SK-N-SH (cell line): ENCODE measurements at regions not wholly inside any gene's neighbourhood (a gene's known extent, or its start where the extent isn't known, plus 50 kb on each side); places are given as distances from the start of the nearest gene placed in this dataset.

ENCODE experiments used
- CTCF ChIA-PET: fragments of 300-600, 350-600 bp; formaldehyde crosslinking; extraction: SDS; loops from one replicate; lab custom pipeline; 2021; lab: Yijun Ruan, JAX
- POLR2A ChIA-PET: fragments of 350-600 bp; sonication (Branson Sonifier 250); formaldehyde crosslinking; extraction: SDS; loops from one replicate; lab custom pipeline; 2020; ENCODE audit warnings: antibody characterized with exemption, inconsistent platforms; lab: Yijun Ruan, JAX
- DNase-seq: peaks from one replicate; pipeline ENCODE4 v3.0.0; 2012
- H2AFZ ChIP-seq: fragments of 200-600 bp; sonication (generic); 2 replicates; pipeline ENCODE4 v1.8.1; 2016; ENCODE audit warnings: antibody characterized with exemption, mild to moderate bottlenecking, low read depth
- H3F3A ChIP-seq: fragments of 200-600 bp; sonication (generic); replicated peaks from 2 replicates; pipeline ENCODE3; 2016; ENCODE audit warnings: antibody characterized with exemption, mild to moderate bottlenecking; ENCODE audit not compliant: insufficient read depth
- H3K27ac ChIP-seq, 2 experiments: fragments of 200-500 bp in 1 of 2; fragments of 200-600 bp in 1 of 2; sonication (Bioruptor generic) in 1 of 2; sonication (generic), shearing (Covaris generic) in 1 of 2; 2 replicates each; pipeline versions ENCODE4 v1.5.1 to v1.6.1; 2014 to 2016; ENCODE audit warnings: low read depth in 2 of 2, inconsistent platforms in 1 of 2, low read length in 1 of 2, mild to moderate bottlenecking in 1 of 2, mixed read lengths in 1 of 2
- H3K27me3 ChIP-seq: fragments of 200-600 bp; sonication (generic), shearing (Covaris generic); 2 replicates; pipeline ENCODE4 v1.6.1; 2016; ENCODE audit warnings: mixed run types; ENCODE audit not compliant: insufficient read depth
- H3K36me3 ChIP-seq, 2 experiments: fragments of 200-500 bp in 1 of 2; fragments of 200-600 bp in 1 of 2; sonication (Bioruptor generic) in 1 of 2; sonication (generic) in 1 of 2; replicated peaks in 1 of 2; 2 replicates each; pipeline versions ENCODE3 to v1.5.1; 2014 to 2016; ENCODE audit warnings: low read length in 1 of 2, mild to moderate bottlenecking in 1 of 2; ENCODE audit not compliant: insufficient read depth in 2 of 2, control insufficient read depth in 1 of 2
- H3K4me1 ChIP-seq, 2 experiments: fragments of 200-500 bp in 1 of 2; fragments of 200-600 bp in 1 of 2; sonication (Bioruptor generic) in 1 of 2; sonication (generic), shearing (Covaris generic) in 1 of 2; 2 replicates each; pipeline versions ENCODE4 v1.5.1 to v1.6.1; 2014 to 2016; ENCODE audit warnings: low read depth in 1 of 2, low read length in 1 of 2, mixed run types in 1 of 2; ENCODE audit not compliant: insufficient read depth in 2 of 2, control insufficient read depth in 1 of 2
- H3K4me2 ChIP-seq: fragments of 200-600 bp; sonication (generic), shearing (Covaris generic); 2 replicates; pipeline ENCODE4 v1.6.1; 2017; ENCODE audit warnings: mixed run types
- H3K4me3 ChIP-seq, 2 experiments: fragments of 200-500 bp in 1 of 2; fragments of 200-600 bp in 1 of 2; sonication (Bioruptor generic) in 1 of 2; sonication (generic), shearing (Covaris generic) in 1 of 2; 2 replicates each; pipeline versions ENCODE4 v1.5.1 to v1.8.1; 2014 to 2016; ENCODE audit warnings: low read depth in 2 of 2, inconsistent platforms in 1 of 2, low read length in 1 of 2, mild to moderate bottlenecking in 1 of 2, mixed read lengths in 1 of 2, moderate library complexity in 1 of 2
- H3K79me2 ChIP-seq: fragments of 200-600 bp; sonication (generic); 2 replicates; pipeline ENCODE4 v1.8.1; 2017; ENCODE audit warnings: mild to moderate bottlenecking; ENCODE audit not compliant: insufficient read depth
- H3K9ac ChIP-seq: fragments of 200-600 bp; sonication (generic); 2 replicates; pipeline ENCODE4 v1.6.1; 2017; ENCODE audit warnings: mixed run types
- H3K9me2 ChIP-seq: fragments of 200-600 bp; sonication (generic); 2 replicates; pipeline ENCODE4 v1.6.1; 2017; ENCODE audit warnings: mixed run types
- H3K9me3 ChIP-seq: fragments of 200-600 bp; sonication (generic); 2 replicates; pipeline ENCODE4 v1.6.1; 2017; ENCODE audit warnings: mixed run types, mild to moderate bottlenecking, moderate library complexity
- H4K20me1 ChIP-seq: fragments of 200-600 bp; sonication (generic); 2 replicates; pipeline ENCODE4 v1.6.1; 2017; ENCODE audit warnings: mild to moderate bottlenecking, mixed run types; ENCODE audit not compliant: insufficient read depth
- CHD2 ChIP-seq: fragments of 150-350 bp; IDR thresholded peaks from 2 replicates; pipeline ENCODE4 v1.6.1; 2018; ENCODE audit warnings: low read length; ENCODE audit not compliant: partially characterized antibody
- FOXJ3 ChIP-seq: sonication (generic); formaldehyde crosslinking; IDR thresholded peaks from 2 replicates; pipeline ENCODE4 v1.5.1; 2020; ENCODE audit warnings: mild to moderate bottlenecking, missing genetic modification reagents
- GATA2 ChIP-seq: sonication (generic); formaldehyde crosslinking; IDR thresholded peaks from 2 replicates; pipeline ENCODE4 v1.5.0; 2020; ENCODE audit warnings: mild to moderate bottlenecking, missing genetic modification reagents
- WGBS: methylation state at CpG from one replicate; pipeline ENCODE4 v1.1.6; 2017; ENCODE audit warnings: low lambda C conversion rate; 5-methylcytosine and 5-hydroxymethylcytosine counted together
- TF ChIP-seq, protein P1 (sequence below): fragments of 200-600 bp; sonication (generic); IDR thresholded peaks from 2 replicates; pipeline ENCODE4 v1.6.1; 2017; ENCODE audit warnings: antibody characterized with exemption, mild to moderate bottlenecking, moderate library complexity
- TF ChIP-seq, protein P2 (sequence below): IDR thresholded peaks from 2 replicates; pipeline ENCODE4 v1.4.0; 2012; ENCODE audit warnings: low read depth, borderline replicate concordance
- TF ChIP-seq, protein P3 (sequence below): IDR thresholded peaks from 2 replicates; pipeline ENCODE4; 2012

DNA sequence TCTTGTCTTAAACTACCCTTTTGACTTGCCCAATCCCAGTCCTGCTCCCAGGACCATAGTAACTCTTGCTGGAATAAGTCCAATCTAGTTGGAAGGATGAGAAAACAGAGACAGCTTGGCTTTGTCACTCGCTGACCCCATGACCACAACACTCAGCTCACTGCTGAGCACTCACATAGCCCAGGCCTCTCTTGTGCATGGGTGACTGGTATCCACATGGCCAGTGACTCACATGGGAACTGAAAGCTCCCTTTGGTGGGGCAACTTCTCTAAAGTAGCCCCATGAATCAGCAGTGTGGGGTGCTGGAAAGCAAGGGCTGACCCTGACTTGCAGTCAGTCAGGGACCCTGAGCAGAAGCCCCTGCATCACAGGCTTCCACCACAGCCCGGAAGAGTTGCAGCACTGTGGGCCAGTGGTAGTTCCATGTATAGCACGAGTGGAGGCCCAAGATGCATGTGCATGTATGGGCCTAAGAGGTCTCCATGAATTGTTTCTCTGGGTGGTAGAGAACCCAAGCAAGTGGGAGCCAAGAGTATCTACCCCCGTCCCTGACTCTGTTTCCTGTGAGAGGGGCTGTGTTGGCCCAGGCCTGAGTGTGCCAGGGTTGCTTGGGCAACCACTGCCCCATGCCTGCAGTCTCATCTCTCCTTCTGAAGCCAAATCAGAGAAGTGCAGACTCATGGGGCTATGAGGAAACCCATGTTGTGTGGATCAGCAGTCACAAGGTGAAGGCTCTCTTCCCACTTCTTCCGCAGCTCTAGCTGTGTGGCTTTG, 62.1 kb upstream of the XCR1 start:
- H3K9me2 ChIP-seq, result no peaks in the 10 kb centered on the region
- no peaks in the 10 kb centered on the region for H3F3A ChIP-seq
- DNase-seq, result no peak
- no peaks in the 10 kb centered on the region for H3K4me1 ChIP-seq
- H3K9ac ChIP-seq, result no peak overlapping the region
- no peaks in the 10 kb centered on the region for H3K79me2 ChIP-seq
- H3K4me3 ChIP-seq, result no peak overlapping the region
- ChIA-PET POLR2A (no interaction called here), CTCF (interaction anchor here (1.4 to 6.1 kb wide), 2 partner anchors 12 to 151 kb away, joined by 4 to 67 read pairs; no protein-coding TSS in a partner anchor)
- no peaks in the 10 kb centered on the region for H3K9me3 ChIP-seq
- H4K20me1 ChIP-seq, result no peaks in the 10 kb centered on the region
- H3K36me3 ChIP-seq, result no peaks in the 10 kb centered on the region
- H2AFZ ChIP-seq, result no peak overlapping the region
- no peak overlapping the region for H3K4me2 ChIP-seq
- H3K27me3 ChIP-seq, result peaks cover 4% of the 10 kb centered on the region; the same call in 1 of the 2 replicates
- TF ChIP-seq, protein P1, sequence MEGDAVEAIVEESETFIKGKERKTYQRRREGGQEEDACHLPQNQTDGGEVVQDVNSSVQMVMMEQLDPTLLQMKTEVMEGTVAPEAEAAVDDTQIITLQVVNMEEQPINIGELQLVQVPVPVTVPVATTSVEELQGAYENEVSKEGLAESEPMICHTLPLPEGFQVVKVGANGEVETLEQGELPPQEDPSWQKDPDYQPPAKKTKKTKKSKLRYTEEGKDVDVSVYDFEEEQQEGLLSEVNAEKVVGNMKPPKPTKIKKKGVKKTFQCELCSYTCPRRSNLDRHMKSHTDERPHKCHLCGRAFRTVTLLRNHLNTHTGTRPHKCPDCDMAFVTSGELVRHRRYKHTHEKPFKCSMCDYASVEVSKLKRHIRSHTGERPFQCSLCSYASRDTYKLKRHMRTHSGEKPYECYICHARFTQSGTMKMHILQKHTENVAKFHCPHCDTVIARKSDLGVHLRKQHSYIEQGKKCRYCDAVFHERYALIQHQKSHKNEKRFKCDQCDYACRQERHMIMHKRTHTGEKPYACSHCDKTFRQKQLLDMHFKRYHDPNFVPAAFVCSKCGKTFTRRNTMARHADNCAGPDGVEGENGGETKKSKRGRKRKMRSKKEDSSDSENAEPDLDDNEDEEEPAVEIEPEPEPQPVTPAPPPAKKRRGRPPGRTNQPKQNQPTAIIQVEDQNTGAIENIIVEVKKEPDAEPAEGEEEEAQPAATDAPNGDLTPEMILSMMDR, result no peak
- no peak for TF ChIP-seq FOXJ3 (CRISPR knock-in tag)
- TF ChIP-seq, protein P2, sequence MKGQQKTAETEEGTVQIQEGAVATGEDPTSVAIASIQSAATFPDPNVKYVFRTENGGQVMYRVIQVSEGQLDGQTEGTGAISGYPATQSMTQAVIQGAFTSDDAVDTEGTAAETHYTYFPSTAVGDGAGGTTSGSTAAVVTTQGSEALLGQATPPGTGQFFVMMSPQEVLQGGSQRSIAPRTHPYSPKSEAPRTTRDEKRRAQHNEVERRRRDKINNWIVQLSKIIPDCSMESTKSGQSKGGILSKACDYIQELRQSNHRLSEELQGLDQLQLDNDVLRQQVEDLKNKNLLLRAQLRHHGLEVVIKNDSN, result no peak
- TF ChIP-seq CHD2, result no peak
- no peak for TF ChIP-seq GATA2
- TF ChIP-seq, all 33 proteins: peak for 0
- H3K27ac ChIP-seq, result no peak overlapping the region
- 40% methylated on average over 2 of the region's 5 CpGs for WGBS

DNA sequence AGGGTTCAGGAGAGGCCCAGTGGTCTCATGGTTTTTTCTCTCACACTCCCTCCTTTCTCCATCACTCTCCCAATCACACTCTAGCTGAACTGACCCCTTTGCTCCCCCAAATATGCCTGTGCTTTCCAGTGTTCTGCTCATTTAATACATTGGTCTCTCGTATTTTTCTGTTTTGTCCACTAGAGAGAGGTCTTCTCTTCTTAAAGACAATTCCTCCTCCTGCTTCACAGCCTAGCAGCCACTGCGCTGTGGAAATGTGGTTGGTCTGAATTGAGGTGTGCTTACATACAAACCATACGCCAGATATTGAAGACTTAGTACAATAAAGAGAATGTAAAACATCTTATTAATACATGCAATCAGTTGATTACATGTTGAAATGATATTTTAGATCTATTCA, 60.6 kb upstream of the XCR1 start:
- TF ChIP-seq, protein P3, sequence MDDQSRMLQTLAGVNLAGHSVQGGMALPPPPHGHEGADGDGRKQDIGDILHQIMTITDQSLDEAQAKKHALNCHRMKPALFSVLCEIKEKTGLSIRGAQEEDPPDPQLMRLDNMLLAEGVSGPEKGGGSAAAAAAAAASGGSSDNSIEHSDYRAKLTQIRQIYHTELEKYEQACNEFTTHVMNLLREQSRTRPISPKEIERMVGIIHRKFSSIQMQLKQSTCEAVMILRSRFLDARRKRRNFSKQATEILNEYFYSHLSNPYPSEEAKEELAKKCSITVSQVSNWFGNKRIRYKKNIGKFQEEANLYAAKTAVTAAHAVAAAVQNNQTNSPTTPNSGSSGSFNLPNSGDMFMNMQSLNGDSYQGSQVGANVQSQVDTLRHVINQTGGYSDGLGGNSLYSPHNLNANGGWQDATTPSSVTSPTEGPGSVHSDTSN, result no peak
- TF ChIP-seq, protein P1, result 0 out of 2 replicates have a peak, but pooled peaks have one; percentile 17
- no peak for DNase-seq
- no peaks in the 10 kb centered on the region for H4K20me1 ChIP-seq
- no peak overlapping the region for H2AFZ ChIP-seq
- POLR2A ChIA-PET, result no interaction called here
- no peak overlapping the region for H3K4me2 ChIP-seq
- CTCF ChIA-PET, result interaction anchor here (0.7 to 6.1 kb wide), 2 partner anchors 10 to 159 kb away, joined by 3 to 67 read pairs; no protein-coding TSS in a partner anchor
- no peak overlapping the region for H3K4me3 ChIP-seq
- no peaks in the 10 kb centered on the region; the same call in 1 of the 2 replicates for H3K27me3 ChIP-seq
- H3K79me2 ChIP-seq, result no peaks in the 10 kb centered on the region
- no peaks in the 10 kb centered on the region for H3K4me1 ChIP-seq
- no peaks in the 10 kb centered on the region for H3F3A ChIP-seq
- H3K9me2 ChIP-seq, result no peaks in the 10 kb centered on the region
- no peaks in the 10 kb centered on the region for H3K9me3 ChIP-seq
- H3K36me3 ChIP-seq, result no peaks in the 10 kb centered on the region
- no peak overlapping the region for H3K9ac ChIP-seq
- 44% methylated on average over 3 of the region's 3 CpGs for WGBS
- no peak overlapping the region for H3K27ac ChIP-seq
